NOMO-1 treated with DMSO at 0.1 percent for 48 hours (cell line): ENCODE measurements at regions not wholly inside any gene's neighbourhood (a gene's known extent, or its start where the extent isn't known, plus 50 kb on each side); places are given as distances from the start of the nearest gene placed in this dataset.

Experiments used
- DNase-seq: peaks from one replicate; lab custom pipeline; 2025; ENCODE audit not compliant: unreplicated experiment; lab: John Stamatoyannopoulos, UW

DNA sequence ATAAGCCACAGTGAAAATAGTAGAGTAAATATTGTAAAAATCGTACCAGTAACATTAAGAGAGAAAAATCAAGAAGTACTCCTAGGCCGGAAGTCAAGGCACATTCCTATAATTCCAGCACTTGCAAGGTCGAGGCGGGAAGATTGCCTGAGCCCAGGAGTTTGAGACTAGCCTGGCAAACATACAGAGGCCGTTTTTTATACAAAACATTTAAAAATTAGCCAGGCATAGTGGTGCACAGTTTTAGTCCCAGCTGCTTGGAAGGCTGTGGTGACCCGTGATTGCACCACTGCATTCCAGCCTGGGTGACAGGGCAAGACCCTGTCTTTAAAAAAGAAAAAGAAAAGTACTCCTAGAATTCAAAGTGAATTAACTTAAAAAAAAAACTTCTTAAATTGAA lies 341.8 kb downstream of the C12orf50 start:
- no peak for DNase-seq

DNA sequence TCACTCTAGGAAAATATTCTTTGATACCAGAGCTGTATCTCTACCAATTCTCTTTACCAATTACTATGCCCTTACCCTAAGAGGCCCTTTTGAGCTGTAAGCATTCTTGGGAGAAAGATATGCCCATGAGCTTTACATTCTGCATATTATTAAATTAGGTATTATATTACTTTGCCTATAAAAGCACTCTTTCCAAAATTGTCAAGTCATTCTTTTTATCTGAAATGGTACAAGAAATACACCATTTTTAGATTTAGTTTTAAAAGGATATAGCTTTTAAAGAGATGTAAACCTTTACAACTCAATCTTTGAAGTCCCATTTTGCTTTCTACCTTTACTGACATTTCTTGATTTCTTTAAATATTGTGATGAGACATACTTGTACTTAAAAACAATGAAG lies 343.5 kb downstream of the C12orf50 start:
- DNase-seq: no peak

DNA sequence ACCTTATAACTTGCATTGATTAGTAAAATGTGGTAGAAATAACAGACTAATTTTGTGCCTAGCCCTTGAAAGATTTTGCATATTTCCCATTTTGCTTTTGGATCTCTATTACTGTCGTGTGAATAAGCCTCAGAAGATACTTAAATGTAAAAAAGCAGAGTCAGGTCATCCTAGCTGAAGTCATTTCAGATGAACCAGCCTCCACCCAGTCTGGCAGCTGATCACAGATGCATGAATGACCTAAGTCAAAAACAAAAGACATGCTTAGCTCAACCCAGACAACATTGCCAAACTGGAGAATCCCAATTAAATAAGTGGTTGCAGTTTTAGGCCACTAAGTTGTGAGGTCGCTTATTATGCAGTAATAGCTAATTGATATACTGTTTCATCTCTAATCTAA lies 349.9 kb downstream of the C12orf50 start:
- DNase-seq: no peak

DNA sequence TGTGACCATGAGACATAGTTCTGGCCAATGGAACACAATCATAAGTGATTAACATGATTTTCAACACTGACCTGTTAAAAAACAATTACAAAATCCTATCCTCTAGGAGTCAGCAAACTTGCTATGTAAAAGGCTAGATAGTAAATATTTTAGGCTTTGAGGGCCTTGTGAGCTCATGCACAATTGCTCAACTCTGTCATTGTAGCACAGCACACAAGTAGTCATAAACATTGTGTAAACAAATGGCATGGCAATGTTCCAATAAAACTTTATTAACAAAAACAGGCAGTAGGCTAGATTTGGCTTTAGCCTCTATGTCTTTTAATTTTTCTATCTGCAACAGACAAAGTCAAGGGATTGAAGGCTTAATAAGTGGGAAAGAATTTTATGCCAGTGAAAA lies 350.7 kb downstream of the C12orf50 start:
- DNase-seq: no peak

DNA sequence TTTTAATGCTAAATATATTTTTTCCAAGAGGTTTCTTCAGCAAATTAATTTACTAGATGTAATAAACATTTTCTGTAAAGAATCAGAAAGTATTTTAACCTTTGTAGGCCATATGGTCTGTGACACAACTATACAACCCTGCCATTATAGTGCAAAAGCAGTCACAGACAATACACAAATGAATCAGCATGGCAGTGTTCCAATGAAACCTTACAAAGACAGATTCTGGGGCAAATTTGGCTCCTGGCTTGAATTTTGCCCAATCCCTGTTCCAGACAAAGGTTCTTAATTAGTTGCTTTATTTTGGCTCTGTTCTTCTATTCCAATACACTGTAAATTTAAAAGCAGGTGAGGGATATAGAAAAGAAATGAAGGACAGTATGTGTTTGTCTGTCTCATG lies 352.5 kb downstream of the C12orf50 start:
- no peak for DNase-seq

DNA sequence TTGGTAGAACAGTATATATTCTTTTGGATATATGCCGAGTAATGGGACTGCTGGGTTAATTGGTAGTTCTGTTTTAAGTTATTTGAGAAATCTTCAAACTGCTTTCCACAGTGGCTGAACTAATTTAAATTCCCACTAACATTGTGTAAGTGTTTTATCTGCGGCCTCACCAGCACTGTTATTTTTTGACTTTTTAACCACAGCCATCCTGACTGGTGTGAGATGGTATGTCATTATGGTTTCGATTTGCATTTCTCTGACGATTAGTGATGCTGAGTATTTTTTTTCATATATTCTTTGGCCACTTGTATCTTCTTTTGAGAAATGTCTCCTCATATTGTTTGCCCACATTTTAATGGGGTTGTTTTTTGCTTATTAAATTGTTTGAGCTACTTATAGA lies 357.4 kb downstream of the C12orf50 start:
- no peak for DNase-seq

DNA sequence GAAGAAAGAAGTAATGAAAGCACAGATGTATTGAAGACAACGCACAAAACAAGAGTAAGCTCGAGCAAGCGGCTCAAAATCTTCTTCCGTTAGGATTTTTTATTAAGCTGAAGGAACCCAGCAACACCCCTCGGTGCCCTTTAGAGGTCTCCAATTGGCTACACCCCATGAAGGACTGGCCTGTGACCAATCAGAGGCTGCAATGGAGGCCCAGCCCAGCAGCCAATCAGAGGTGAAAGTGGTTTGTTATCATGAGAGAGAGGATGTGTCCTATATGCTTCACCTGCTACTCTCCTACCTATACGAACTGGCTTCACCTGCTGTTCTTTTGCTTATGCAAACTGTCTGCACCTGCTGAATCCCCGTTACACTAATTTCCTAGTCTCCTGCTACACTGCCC lies 358.8 kb downstream of the C12orf50 start:
- no peak for DNase-seq

DNA sequence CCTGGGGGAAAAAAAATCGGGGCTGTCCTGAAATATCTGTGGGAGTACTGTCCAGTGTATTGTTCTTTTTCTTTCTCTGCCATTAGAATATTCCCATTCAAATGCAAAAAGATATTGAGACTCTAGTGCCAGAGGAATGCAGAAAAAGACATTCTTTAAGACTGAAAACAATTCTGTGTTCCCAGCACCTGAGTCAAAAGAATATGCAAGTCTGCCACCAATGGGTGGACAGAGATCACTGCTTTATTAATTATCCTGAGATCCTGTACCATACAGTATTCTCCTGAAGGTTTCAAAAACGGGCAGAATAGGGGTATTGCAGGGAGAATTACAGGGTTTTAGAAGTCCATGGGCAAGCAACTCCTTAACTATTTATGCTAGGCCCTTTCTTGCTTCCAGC lies 361.8 kb downstream of the C12orf50 start:
- DNase-seq: no peak

DNA sequence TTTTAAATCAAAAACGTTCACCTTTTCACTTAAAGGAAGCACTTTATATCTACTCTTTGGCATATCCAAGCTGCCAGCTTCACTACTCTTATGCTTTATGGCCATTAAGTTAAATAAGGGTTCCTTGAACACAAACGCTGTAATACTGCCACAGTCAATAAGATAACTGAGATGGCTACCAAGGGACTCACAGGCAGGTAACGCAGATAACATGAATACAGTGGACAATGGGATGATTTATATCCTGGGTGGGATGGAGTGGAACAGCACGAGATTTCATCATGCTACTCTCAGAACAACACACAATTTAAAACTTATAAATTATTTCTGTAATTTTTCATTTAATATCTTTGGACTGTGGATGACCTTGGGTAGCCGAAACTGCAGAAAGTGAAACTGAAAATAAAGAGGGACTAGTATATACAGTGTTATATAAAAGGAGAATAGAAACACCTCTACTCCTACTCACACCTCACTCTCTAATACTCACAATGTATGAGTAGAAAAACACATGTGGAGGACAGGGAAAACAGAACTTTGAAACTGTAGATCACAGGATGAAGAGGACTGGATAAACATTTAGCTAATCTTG lies 367.3 kb downstream of the C12orf50 start:
- peak; percentile 31 for DNase-seq

DNA sequence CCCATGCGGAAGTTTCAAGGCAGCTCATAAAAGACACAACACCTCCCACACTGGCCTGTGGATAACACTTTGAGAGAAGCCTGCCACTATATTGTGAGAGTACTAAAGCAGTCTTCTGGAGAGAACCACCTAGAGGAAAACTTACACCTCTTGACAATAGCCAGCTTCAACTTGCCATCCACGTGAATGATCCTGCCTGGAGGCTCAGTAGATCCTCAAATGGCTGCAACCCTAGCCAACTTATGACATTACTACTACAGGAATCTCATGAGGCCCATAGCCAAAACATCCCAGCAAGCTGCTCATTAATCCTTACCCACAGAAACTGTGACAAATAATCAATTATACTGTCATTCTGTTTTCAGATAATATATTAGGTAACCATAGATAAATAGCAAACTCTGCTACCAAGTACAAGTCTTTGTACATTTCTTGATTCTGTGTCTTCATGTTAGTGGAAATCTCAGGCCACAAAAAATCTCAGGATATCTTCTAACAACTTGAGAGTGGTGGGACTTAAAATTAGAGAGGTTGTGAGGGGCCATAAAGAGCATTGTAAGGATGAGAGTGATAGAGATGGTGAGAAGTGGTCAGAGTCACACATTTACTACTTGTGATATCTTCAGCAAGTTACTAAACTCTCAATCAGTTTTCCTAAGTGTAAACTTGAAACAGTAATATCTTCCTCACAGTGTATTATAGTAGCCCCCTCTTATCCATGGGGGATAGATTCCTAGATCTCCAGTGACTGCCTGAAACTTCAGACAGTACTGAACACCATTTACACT lies 368.0 kb downstream of the C12orf50 start:
- DNase-seq: no peak

DNA sequence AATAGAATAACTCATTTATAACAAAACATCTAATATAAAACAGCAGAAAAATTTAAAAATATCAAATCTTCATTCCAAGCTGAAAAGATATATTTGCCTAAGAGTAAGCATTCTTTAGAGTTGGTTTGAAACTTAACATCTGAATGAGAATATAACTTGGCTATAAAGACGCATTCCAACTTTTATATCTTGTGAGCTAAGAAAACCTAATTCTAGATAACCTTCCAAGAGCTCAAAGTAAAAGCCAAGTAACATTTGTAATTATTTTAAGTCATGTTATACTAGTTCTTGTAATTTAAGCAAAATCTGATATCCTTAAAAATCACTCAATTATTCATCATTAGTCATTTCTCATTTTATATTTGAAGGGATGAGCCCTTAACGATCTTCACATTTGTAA lies 368.9 kb downstream of the C12orf50 start:
- no peak for DNase-seq

DNA sequence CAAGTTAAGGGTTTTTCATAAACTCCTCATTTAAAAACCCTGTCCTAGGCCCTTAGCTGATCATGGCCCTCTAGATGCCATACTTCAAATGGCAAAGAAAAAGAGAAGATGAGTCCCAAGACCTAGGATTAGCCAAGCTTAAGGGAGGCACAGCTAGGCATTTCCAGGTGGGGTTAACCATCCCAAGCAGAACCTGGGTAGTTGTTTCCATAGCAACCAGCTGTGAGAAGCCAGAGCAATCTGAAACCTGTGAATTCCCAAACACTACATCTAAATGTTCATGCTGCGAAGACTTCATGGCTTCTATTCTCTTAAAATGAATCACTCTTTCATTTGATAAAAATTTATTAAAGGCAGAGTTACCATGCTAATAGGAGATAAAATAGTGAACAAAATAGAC lies 372.9 kb downstream of the C12orf50 start:
- no peak for DNase-seq

DNA sequence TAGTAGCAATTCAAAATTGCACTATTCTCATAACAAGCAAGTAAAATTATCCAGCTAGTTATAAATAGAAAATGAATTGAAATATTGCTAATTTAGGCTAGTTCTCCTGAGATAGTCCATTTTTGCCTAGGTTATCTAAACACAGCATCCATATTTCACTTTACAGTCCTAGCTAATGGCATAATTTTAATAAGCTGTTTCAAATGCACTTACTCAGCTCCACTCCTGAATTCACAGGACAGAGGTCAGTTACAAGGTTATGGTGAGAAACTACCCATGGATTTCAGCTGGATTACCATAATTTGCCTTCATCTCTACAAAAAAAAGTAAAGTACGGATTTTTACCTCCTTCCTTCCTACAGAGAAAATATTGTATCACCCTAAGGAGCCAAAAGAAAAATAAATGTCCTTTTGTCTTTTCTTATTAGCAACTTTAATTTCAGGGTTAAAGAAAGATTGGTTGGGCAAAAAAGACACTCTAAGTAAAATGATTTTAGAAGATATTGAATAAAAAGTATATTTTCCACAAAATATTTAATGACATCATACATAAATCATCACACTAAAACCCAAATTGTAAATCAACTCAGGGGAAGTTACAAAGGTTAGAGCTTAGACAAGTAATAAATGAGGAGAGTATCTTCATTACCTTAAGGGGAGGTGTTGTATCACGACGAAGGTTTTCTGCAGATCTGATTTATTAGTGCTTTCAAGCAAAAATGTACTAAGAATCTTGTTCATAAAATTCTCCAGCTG lies 377.4 kb downstream of the C12orf50 start:
- DNase-seq: no peak

DNA sequence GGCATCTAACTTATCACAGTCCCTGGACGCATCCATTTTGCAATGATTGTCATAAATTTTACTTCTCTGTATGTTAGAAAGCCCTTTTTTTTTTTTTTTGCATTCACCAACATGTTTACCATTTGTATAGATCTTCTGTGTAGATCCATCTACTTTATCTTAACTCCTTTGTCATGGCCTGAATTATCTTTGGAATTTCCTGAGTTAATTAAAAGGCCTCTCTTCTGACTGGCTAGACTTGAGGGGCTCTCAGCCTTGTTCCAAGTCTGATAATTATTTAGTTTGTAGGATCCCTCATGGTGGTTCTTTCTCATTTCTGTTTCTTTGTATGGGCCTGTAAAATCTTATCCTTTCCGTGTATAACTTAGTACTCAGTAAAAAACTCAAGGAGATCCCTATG lies 387.0 kb downstream of the C12orf50 start:
- no peak for DNase-seq

DNA sequence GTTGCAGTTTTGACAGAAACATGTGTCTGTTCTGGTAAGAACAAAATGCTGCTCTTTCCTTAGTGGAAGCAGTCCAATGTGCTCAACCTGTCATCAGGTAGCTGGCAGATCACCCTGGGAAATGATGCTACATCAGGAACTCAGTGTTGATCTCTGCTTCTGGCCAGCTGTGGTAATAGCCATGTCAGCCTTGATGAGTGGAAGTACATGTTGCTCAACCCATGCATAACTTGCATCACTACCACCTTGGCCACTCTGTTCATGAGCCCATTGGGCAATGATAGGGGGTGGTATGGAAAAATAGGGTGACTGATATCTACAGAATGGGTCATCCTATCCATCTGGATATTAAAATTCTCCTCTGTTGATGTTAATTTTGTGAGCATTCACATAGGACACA lies 411.0 kb downstream of the C12orf50 start:
- DNase-seq: no peak

DNA sequence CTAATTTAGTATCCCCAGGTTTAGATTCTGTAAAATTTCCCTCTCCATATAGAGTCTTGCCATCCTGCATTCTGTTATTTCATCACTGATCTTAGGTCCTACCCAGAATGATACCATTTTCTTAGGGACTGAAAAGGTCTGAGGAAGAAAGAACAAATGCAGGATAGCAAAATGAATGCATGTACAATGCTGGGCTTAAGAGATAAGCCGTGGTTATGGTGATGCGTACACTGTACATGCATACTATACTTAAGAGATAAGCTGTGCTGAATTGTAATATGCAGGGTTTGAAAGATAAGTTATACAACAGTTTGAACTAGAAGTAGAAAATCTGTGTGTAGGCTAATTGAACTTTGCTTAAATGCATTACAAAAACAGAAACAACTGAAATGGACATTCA lies 416.2 kb downstream of the C12orf50 start:
- no peak for DNase-seq

DNA sequence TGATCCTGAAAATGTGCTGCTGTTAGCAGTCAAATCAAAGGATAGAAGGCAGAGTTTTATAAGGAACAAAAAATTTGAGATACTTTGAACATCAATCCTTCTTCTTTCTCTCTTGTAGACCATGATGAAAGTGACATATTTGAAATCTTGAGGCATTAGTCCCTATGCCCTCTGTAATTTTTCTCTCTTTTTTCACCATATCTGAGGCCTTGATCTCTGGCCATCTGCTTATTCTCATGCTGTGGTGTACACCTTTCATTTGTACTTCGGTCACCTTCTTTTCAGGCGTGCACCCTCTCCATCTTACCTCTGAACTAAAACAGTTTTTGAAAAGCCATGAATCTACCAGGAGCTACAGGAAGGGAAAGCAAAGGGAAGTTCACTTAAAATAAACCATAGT lies 420.9 kb downstream of the C12orf50 start:
- DNase-seq: no peak

DNA sequence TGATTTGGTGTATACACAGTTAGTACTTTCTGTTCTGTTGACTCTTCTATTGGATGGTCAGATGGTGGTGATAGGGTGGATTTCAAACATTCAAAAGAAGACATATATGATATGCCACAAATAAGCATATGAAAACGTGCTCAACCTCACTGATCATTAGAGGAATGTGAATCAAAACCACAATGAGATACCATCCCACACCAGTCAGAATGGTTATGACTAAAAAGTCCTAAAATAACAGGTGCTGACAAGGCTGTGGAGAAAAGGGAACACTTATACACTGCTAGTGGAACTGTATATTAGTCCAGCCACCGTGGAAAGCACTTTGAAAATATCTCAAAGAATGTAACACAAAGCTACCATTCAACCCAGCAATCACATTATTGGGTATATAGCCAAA lies 425.5 kb downstream of the C12orf50 start:
- no peak for DNase-seq

DNA sequence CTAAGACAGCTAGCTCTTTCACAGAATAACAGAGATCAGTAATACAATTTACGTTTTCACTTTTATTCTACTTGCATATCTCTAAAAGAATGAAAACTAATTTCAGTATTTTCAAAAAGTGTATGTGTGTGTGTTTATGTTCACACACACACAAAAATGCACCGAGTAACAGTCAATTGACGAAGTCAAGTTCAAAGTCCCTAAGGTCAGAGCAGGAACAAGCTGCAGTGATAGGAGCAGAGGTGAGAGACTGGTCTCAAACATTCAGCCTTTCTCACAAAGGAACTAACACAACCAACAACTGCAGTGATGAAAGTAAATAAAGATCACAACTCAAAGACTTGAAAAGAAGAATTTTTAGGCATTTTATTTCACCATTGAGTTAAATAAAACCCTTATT lies 429.7 kb downstream of the C12orf50 start:
- DNase-seq: no peak

DNA sequence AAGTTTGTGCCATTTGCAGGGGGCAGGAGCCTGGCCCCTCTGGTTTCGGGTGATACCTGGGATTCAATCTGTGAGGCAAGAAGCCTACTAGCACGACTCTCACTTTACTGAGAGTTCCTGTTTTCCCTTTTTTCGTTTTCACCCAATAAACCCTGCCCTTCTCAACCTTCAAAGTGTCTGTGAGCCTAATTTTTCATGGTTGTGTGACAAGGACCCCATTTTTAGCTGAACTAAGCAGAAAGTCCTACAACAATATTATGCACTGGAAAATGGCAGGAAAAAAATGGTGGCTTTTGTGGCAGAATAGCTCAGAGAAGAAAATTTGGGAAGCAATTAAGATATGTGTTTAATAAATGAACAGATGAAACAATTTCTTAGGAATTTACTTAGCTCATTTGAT lies 432.1 kb downstream of the C12orf50 start:
- no peak for DNase-seq

DNA sequence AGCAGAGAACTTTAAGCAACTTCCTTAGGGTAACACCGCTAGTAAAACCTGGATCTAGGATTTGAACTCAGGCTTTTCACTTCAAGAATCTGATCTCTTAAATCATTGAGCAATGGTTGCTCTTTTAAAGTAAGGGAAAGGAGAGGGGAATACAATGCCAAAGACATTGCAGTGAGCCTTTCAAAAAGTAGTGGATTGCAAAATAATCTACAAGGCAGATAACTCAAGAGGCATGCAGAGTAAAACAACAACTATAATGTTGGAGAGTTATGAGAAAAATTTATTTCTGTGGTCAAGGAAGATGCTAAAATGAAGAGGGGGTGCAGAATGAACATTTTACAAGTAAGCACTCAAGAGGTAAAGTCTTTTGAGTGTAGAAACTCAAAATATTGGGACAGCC lies 432.6 kb downstream of the C12orf50 start:
- DNase-seq: no peak

DNA sequence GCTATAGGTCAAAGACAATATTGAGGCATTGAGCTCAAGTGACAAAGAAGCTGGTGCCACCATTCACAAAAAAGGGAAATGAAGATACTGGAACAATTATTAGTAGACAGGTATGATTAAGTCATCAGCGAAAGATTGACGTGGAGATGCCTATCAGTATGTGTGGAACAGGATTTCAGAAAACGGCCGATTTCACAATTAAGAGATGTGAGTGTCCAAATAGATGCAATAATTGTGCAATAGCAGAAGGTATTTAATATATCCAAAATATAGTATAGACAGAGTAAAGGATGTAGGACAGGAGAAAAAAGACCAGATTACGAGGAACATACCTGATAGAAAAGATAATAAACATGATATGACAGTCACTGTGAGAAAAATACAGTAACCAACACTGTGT lies 433.1 kb downstream of the C12orf50 start:
- no peak for DNase-seq
